ENCODE measurements at regions not wholly inside any gene's neighbourhood (a gene's known extent, or its start where the extent isn't known, plus 50 kb on each side); places are given as distances from the start of the nearest gene placed in this dataset.

DNA sequence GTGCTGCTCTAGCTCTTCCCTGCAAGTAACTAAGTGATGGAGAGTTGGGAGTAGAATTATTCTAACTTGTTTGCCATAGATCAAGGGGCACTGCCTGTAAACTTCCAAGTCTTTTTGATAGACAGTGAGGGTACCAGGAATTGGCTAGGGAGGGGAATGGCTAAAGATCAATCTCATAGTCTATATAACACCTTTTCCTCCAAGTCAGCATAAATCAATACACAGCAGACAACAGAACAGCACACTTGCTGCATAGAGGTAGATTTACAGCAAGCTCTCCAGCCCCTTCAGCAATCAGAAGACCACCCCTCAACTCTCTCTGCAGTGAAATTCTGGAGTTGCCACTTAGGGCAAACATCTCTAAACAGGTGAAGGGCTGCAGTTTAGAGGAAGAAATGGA lies 643.5 kb upstream of the KLF4 start:
- no peak for DNase-seq

DNA sequence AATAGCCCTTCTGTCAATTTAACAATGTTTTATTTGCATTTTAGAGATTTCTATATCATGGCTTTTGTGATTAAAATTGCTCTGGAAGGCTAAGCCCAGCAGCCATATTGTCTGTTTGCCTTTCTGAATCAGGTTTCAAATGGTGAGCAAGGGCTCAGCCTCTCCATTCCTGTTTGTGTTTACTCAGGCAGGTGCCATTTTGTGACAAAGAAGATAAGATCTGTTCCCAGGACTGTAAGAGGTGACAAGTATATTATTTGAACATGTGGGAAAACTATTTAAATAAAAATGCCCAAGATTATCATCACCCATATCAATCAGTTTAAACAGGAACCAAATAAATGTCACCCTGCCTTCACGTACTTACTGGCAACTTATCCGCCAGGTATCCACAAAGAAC lies 641.3 kb upstream of the KLF4 start:
- no peak for DNase-seq

DNA sequence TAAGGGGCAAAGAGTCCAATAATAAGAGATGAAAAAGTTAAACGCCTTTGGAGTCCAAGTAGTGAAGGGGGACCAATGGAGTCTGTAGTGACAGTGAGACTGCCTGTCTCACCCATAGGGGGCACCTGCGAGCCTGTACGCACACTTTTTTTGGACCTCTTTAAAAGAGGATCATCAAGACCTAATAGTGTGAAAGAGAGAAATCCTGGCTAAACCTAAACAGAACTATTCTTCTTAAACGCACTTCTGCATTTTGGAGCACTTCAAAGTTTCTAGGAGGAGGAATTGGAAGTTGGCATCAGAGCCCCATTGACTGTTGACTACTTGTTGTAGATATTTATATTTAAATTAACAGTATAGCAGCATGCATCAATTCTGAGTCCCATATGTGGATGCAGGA lies 636.1 kb upstream of the KLF4 start:
- no peak for DNase-seq

DNA sequence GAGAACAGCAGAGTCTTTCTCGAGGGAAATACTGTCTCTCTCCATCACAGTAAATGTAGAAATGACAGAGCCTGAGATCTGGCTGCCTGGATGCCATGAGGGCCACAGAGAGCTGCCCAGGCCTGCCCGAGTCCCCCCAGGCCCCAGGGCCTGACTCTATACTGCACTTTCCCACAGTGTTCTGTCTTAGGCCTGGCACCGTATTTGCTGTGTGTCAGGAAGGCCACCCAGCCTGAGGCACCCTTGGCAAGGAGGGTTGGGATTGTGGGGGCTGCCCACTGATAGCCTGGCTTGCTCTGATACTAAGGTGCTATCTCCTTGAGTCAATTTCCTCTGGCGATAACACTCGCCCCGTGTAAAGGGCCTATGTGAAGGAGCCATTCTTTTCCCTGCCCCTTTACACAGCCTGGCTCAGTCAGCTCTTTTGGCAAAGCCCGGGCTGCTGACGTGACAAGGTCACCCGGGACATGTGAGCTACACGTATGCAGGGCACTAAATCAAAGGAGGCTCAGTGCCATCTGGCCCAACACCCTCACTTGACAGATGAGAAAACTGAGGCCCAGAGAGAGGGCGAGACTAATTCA lies 630.1 kb upstream of the KLF4 start:
- DNase-seq, result no peak

DNA sequence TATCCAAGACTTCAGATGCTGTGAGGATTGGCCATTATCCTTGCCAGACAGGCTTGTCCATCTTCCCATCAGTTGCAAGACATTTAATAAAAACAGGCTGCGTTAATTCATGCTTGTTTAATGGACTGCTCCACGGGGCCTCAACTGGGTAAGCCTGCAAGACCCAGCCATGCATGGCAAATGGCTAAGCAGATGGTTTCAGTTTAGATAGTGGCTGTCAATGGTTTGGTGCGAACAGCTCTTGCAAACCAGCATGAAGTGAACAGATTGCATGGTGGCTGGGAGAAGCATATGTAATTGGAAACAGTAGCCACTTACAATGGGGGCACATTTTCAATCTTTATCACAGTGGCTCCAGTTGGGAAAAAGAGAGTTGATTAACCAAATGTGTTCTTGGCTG lies 628.2 kb upstream of the KLF4 start:
- no peak for DNase-seq

DNA sequence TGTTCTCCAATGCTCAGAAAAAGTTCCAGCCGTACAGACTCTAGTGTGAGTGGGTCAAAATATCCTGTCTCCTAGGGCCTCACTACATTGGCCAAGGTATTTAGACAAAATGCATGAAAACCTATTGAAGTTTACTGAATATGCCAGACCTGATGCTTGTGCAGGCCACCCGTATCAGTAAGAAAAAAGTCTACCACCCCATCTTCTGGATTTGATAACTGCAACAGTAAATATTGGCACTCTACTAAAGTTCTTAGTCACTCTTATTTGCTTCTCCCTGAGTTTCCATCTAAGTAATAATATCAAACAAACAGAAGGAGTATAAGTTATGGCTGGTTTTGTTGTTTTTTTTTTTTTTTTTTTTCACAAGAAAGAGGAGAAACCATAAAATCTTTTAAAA lies 627.7 kb upstream of the KLF4 start:
- no peak for DNase-seq

DNA sequence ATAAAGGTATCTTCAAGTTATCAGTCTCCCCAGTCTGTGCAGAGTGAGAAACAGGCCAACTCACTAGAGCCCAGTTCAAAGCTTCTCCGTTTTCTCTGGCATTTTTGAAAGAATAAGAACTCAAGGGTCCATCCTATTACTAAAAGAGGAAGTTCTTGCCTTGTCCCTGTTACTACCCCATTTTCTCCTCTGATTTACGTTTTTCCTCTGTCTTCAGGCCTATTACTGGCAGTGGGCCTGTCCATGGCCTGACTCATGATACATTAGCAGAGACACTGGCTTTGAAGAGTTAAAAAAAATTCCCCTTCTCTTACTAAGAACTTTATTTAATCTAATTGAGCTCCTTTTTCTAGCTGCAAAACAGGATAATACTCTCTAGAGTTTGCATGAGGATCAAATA lies 624.0 kb upstream of the KLF4 start:
- no peak for DNase-seq

DNA sequence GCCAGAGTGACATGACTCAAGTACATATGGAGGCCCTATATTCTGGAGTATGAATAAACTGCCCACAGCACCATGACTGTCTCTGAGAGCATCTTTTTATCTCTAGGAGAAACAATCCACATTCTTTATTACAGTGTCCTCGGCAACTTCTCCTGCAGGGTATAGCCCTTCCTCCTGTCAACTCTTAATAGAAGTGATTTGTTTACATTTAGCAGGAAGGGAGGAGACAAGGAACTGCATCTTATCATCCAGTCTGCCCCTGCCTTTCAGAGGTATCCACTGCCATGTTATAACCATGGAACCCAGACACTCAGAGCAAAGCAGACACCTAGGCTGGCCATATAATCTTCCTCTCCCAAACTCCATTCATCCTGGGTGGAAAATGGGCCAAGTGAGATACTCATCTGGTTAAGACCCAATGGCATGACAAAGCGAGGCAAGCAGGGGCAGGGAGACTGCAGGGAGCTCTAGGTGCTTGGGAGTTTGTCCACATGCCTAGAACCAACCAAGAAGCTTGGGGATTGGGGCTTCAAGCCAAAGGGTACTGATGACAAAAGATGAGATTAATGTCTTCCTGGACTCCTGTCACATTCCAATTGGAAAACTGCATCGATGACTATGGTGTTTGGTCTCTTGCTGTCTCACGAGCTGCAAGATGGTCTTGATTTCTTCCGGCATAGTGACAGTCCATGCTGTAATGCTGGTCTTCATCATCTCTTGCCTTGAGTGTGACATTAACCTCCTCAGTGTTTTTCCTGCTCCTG lies 620.5 kb upstream of the KLF4 start:
- DNase-seq, result no peak

DNA sequence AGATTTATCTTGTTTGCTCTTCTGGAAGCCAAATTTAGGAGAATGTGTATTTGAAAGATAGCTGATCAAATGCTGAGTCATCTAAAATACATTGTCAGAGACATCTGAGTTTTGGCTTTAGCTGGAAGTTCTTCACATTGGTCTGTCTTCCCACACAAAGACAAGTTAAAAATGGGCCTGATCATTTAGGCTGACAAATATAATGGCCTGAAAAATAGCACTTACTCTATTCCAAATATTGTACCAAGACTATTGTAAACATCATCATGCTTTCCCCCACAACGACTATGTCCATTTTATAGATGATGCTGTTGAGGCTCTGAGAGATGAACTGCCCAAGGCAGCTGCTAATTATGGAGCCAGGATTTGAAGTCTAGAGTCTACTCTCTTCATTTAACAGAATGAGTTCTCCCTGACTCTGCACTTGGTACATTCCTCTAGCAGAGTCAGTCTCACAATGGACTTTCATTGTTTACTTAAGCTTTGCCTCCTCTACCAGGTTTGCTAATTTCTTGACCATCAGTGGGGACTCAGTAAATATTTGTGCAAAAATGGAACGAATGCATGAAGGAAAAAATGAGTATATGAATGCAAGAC lies 619.4 kb upstream of the KLF4 start:
- DNase-seq, result no peak

DNA sequence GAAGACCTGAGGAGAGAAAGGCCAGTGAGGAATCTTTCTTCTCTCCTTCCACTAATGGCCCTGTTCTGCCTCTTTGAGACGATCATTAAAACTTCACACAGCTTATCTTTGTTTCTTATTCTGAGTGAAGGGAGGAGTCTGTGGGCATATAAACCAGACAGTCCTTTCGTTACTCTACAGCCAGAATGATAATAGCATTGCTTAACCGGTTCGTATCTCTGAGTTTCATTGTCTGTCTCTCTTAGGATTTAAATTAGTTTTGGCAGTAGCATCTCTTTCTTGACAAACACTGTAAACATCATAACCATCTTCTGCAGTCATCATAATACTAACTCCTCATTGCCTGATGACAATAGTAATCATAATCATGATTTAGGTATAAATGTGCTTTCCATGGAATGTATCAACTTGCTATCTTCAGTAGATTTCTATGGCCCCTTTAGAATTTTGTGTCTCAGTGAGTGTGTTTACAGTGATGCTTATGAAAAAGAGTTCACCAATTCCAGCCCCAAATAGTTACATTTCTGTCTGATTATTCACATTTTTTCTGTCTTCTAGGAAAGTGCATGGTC lies 618.8 kb upstream of the KLF4 start:
- DNase-seq, result no peak

DNA sequence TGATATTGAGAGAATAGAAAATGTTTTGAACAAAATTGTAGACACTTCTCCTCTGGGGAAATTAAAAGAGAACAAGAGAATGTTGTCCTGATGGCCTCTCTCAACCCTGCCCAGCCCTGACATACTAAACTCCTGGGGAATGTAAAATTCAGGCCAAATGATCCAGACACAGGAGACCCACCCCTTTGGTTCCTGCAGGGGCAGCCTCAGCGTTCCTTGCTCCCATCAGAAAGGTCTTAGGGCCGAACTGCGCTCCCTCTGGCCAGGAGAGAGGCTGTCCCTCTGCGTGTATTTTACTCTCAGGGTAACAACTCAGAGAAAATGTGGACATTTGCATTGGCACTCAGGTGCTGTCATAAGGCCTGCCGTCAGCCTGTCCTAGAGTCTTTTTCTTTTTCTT lies 616.3 kb upstream of the KLF4 start:
- DNase-seq, result no peak

DNA sequence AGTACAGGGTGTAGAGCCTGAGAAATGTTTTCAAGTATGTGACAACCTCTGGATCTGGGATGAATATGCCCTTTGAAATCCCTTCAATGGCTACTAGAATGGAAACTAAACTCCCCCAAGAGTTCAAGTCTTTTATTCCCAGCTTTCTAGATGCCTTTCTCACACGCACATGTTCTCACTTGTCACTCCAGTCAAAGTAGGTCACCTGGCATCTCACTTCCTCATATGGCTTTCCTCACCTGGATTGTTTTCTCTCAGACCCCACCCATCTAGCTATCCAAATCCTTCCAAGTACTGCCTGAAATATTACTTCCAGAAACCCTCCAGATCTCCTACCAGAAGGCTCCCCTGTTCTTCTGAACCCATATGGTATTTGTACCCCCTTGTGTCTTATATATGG lies 615.4 kb upstream of the KLF4 start:
- DNase-seq, result no peak

DNA sequence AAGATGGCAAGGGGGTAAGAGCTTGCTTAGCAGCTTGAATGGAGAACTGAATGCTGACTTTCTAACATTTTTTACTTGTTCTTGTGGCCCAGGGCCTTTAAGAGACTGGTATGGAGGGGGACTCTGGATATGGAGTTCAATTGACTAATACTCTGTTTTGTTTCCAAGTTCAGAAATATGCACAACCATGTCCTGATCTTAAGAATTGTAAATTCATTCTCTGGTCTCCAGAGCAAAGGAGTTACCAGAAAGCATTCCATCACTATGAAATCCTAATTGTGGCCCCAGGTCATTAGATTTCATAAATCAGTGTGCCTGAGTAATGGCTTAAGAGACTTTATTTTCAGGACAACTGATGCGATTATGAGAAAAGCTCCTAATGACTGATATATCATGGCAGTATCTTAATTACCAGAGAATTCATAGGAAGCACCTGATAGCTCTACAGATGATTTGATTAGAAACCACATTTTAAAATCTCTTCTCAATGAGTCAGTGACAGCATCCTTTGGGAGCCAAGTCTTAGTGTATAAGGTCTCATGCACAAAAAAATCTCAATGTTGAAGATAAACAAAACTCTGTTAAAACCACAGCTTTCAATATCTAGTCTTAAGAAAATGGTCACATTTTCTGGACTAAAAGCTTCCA lies 613.6 kb upstream of the KLF4 start:
- DNase-seq, result peak in 1 of 5 experiments; percentile 49

DNA sequence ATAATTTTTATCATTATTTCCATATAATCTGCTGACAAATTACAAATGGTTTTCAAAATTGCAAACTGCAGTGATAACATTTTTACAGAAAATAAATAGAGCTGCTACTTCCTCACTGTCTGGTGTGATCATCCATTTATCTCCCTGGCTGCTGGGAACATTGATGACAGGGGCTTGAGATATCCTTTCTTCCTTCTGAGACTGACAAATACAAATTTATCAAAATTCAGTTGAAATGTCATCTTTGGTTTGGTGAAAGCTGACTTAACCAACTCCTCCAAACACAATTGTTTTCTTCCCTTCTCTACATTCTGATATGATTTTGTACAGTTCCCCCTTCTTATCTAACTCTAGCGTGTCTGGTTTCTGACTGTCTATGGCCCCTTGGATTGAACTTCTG lies 611.8 kb upstream of the KLF4 start:
- no peak for DNase-seq

DNA sequence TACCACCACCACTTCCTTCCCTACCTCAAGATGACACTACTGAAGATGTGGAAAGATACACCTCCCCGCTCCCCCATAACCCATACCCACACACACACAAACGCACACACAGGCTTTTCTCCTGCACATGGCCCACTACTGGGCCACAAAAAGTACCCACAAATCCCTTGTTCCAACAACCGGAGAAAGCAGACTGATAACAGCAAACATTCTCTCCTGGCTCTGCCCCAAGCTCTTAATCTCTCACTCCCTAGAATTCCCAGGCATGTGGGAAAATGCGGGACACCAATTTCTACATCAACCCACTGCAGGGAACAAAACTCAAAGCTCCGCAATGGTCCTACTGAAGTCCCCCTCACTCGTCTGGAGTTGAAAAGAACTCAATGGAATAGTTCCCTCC lies 611.0 kb upstream of the KLF4 start:
- DNase-seq, result peak in 1 of 5 experiments; percentile 49

DNA sequence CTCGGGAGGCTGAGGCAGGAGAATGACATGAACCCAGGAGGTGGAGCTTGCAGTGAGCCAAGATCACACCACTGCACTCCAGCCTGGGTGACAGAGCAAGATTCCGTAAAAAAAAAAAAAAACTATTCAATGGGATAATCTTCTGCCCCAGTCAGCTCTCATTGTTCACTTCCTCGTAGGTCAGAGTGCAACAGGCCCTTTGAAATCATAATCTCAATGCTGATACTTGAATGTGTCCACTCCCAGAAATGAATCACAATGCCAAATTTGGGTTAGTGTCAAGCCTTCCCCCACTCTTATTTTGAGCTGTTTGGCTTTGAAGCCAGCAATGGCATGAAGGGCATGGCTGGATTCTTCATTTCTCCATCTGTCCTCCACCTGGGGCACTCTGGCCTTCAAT lies 610.3 kb upstream of the KLF4 start:
- DNase-seq, result no peak

DNA sequence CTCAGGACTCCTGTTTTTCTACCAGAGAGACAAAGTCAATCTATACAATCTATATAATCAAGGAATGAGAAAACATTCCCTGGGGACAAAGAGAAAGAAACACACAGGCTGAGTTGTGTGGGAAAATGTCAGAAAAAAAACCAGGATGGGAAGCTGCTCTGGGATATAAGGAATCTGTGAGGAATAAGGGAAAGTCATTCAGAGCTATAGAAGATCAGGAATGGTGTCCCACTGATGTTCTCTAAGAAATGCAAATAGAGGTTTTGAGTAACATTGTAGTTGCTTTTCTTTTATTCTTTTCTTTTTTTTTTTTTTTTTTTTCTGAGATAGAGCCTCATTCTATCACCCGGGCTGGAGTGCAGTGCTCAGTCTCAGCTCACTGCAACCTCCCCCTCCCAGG lies 605.9 kb upstream of the KLF4 start:
- no peak for DNase-seq

DNA sequence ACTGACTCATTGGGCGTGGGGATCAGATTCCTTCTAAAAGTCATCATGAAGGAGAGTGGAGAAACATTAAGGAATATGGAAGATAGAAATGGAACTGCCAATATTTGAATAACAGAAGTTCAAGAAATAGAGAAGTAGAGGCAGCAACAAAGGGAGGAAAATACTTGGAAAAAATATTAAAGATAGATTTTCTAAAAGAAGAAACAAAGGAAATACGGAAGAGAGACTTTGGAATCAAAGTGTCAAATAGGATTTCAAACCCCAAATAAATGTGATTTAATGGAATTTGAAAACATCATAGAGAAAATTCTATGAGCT lies 605.1 kb upstream of the KLF4 start:
- DNase-seq, result no peak

DNA sequence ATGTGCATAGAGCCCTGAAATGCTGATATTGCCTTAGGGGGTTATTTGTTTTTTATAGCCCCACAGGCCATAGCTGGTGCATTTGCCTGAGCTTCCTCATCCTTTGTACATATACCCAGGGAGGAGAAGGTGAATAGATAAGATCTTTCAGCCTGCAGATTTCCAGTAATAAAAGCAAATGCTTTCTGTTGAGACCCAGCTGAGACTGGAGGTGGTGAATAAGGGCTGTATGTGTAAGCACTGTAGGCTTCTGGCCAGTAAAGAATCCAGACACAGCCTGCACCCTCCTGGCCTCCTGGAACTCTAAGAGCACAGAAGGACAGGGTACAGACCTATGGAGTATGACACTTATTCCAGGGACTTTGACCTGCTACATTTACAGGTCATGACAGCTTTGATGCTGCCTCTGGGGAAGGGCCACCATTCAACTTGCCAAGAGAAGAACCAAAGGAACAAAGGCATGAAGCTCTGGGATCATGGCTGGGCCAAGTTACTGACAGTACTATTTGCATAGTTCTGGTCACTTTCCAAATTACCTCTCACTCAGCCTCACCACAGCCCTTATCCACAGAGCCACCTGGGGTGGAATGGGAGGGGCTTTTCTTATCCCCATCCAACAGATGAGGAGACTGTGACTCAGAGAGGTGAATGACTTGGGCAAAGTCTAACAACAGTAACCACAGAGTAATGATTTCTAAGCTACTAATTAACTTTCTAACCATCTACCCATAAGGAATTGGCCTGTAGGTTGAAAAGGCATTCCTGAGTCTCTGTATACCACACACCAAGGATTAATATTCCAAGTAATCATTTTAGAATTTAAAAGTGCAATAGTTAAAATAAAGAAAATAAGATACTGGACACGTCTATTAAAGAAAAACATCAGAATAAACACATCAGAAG lies 604.5 kb upstream of the KLF4 start:
- no peak for DNase-seq

DNA sequence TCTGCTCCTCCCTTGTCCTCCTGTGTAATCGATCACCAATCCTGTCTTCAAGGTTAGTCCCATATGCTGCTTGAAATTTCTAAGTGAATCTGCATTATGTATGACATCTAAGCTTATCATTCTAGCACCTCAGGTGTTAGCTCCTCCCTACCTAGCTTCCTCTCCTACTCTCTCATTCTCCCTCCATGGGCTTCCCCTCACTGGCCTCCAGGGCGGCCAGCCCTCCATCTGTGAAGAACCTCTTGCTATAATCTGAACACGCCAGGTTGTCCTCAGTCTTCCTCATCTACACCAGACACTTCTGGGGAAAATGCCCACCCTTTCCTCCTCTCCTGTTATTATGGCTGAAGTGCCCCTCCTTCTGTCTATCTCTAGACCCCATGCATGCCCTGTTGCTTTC lies 599.3 kb upstream of the KLF4 start:
- DNase-seq, result no peak

DNA sequence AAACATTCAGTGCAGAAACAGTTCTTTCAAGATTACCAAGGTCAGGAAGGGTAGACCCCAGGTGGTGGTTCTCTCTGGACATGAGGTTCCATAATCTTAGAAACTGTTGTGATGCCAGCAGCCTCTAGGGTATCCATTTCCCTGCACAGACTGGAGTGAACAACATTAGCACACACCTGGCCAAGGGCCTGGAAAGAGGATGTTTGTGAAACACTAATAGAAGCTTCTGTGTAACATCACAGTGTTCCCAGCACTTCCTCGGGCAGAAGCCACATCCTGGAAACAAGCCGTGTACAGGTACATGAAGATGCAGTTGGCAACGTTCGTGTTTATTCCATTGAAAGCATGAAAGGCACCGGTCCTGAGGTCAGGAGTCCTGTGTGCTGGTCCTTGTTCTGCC lies 598.2 kb upstream of the KLF4 start:
- no peak for DNase-seq

DNA sequence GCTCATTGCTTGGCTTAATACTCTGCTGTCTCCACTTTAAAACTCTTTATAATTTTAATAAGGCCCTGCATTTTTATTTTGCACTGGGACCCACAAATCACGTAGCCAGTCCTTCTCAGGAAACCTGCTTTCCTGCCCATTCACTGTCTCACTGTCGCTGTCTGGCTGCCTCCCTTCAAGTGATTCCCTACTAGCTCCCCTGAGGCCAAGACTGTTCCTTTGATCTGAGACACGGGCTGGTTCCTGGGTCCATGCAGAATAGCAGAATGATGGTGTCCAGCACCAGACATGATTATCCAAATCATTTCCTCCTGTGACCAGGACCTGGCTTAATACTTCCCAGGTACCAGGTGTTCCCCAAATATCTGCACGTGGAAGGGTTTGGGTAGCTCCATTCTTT lies 597.1 kb upstream of the KLF4 start:
- DNase-seq, result no peak

DNA sequence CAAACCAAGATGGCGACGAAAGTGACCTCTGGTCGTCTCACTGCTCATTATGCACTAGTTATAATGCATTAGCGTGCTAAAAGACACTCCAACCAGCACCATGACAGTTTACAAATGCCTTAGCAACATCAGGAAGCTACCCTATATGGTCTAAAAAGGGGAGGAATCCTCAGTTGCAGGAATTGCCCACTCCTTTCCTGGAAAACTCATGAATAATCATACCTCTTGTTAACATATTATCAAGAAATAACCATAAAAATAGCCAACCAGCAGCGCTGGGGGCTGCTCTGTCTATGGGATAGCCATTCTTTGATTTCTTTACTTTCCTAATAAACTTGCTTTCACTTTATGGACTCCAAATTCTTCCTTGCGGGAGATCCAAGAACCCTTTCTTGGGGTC lies 595.7 kb upstream of the KLF4 start:
- no peak for DNase-seq
